Glutamatergic neuron (in vitro differentiated cells): ENCODE measurements at regions not wholly inside any gene's neighbourhood (a gene's known extent, or its start where the extent isn't known, plus 50 kb on each side); places are given as distances from the start of the nearest gene placed in this dataset.

Source experiments
- DNase-seq: peaks from one replicate; pipeline ENCODE4 v3.0.0; 2022
- H3K27ac Mint-ChIP-seq: one replicate; pipeline ENCODE4 v1.8.0; 2020; ENCODE audit warnings: mild to moderate bottlenecking, mixed read lengths, inconsistent platforms; ENCODE audit not compliant: unreplicated experiment
- H3K27me3 Mint-ChIP-seq: one replicate; pipeline ENCODE4 v1.8.0; 2020; ENCODE audit warnings: mild to moderate bottlenecking, moderate library complexity, mixed read lengths, inconsistent platforms; ENCODE audit not compliant: unreplicated experiment
- H3K36me3 Mint-ChIP-seq: one replicate; pipeline ENCODE4 v1.8.0; 2020; ENCODE audit warnings: mild to moderate bottlenecking, mixed read lengths, inconsistent platforms; ENCODE audit not compliant: unreplicated experiment
- H3K4me1 Mint-ChIP-seq: one replicate; pipeline ENCODE4 v1.8.0; 2020; ENCODE audit warnings: mild to moderate bottlenecking, low read depth, mixed read lengths, inconsistent platforms; ENCODE audit not compliant: unreplicated experiment
- H3K4me3 Mint-ChIP-seq: one replicate; pipeline ENCODE4 v1.8.0; 2020; ENCODE audit warnings: mild to moderate bottlenecking, mixed read lengths, inconsistent platforms; ENCODE audit not compliant: unreplicated experiment
- H3K9me3 Mint-ChIP-seq: one replicate; pipeline ENCODE4 v1.8.0; 2020; ENCODE audit warnings: mild to moderate bottlenecking, moderate library complexity, mixed read lengths, inconsistent platforms; ENCODE audit not compliant: unreplicated experiment
- CTCF ChIP-seq: fragments of 200-600 bp; sonication (generic); IDR thresholded peaks from one replicate; pipeline ENCODE4 v1.5.0; 2021; ENCODE audit not compliant: partially characterized antibody, unreplicated experiment

- no peak overlapping the region for H3K27ac Mint-ChIP-seq
- DNase-seq: no peak
- no peak for TF ChIP-seq CTCF
Observed at GRCh38 chr4:4594285-4594920, 52.6 kb upstream of the STX18 start.

GRCh38 chr4:4593596-4594284 is 51.9 kb upstream of the STX18 start:
- DNase-seq: no peak
- TF ChIP-seq CTCF: no peak
- Mint-ChIP-seq H3K4me3 (no peak overlapping the region), H3K4me1 (no peaks in the 10 kb centered on the region), H3K9me3 (peaks cover 4% of the 10 kb centered on the region), H3K27me3 (no peaks in the 10 kb centered on the region), H3K27ac (no peak overlapping the region), H3K36me3 (peaks cover 23% of the 10 kb centered on the region)

More at GRCh38 chr4:4594285-4594920, 52.6 kb upstream of the STX18 start:
- peaks cover 23% of the 10 kb centered on the region for H3K36me3 Mint-ChIP-seq
- peaks cover 4% of the 10 kb centered on the region for H3K9me3 Mint-ChIP-seq
- H3K27me3 Mint-ChIP-seq: no peaks in the 10 kb centered on the region
- no peaks in the 10 kb centered on the region for H3K4me1 Mint-ChIP-seq
- no peak overlapping the region for H3K4me3 Mint-ChIP-seq

GRCh38 chr4:4592414-4592813 is 50.6 kb upstream of the STX18 start:
- peaks cover 4% of the 10 kb centered on the region for H3K9me3 Mint-ChIP-seq
- no peaks in the 10 kb centered on the region for H3K4me1 Mint-ChIP-seq
- peaks cover 23% of the 10 kb centered on the region for H3K36me3 Mint-ChIP-seq
- H3K4me3 Mint-ChIP-seq: no peak overlapping the region
- DNase-seq: no peak
- peaks cover 2% of the 10 kb centered on the region for H3K27me3 Mint-ChIP-seq
- TF ChIP-seq CTCF: no peak
- no peak overlapping the region for H3K27ac Mint-ChIP-seq
